Hematopoietic multipotent progenitor cell (in vitro differentiated cells): ENCODE measurements at regions not wholly inside any gene's neighbourhood (a gene's known extent, or its start where the extent isn't known, plus 50 kb on each side); places are given as distances from the start of the nearest gene placed in this dataset.

Experiments used
- DNase-seq, 3 donors: peaks; one replicate each; pipeline ENCODE4 v3.0.0-alpha.2; 2011 to 2015; ENCODE audit warnings: low read depth in 2 of 3, low spot score in 2 of 3

GRCh38 chr6:167643223-167643622, 183.5 kb upstream of the AFDN start:
- no peak for DNase-seq

- no peak for DNase-seq
These were observed 183.0 kb upstream of the AFDN start for GRCh38 chr6:167643716-167644115.

GRCh38 chr6:167644412-167645132, 182.1 kb upstream of the AFDN start:
- no peak for DNase-seq

- DNase-seq, result peak in 1 of 3 donors; percentile 58
These were observed 181.3 kb upstream of the AFDN start for GRCh38 chr6:167645368-167645767.

- DNase-seq, result peak in 1 of 3 donors; percentile 21
These were observed 179.4 kb upstream of the AFDN start for GRCh38 chr6:167647306-167647705.

GRCh38 chr6:167647737-167648470, 178.8 kb upstream of the AFDN start:
- DNase-seq, result no peak

GRCh38 chr6:167648501-167649278, 178.0 kb upstream of the AFDN start:
- DNase-seq, result no peak

- DNase-seq, result no peak
These were observed 177.2 kb upstream of the AFDN start for GRCh38 chr6:167649476-167649875.

GRCh38 chr6:167650730-167651317, 175.9 kb upstream of the AFDN start:
- DNase-seq, result no peak

- DNase-seq, result no peak
These were observed 175.2 kb upstream of the AFDN start for GRCh38 chr6:167651318-167652041.

- no peak for DNase-seq
These were observed 174.5 kb upstream of the AFDN start for GRCh38 chr6:167652042-167652700.

- peak in 2 of 3 donors; percentile 62 to 76 for DNase-seq
These were observed 174.0 kb upstream of the AFDN start for GRCh38 chr6:167652701-167653095.

GRCh38 chr6:167653561-167653960, 173.2 kb upstream of the AFDN start:
- no peak for DNase-seq

- DNase-seq, result no peak
These were observed 172.3 kb upstream of the AFDN start for GRCh38 chr6:167654389-167654788.

GRCh38 chr6:167655174-167655821, 171.4 kb upstream of the AFDN start:
- no peak for DNase-seq

- DNase-seq, result no peak
These were observed 168.6 kb upstream of the AFDN start for GRCh38 chr6:167658106-167658505.

- DNase-seq, result no peak
These were observed 167.7 kb upstream of the AFDN start for GRCh38 chr6:167659046-167659445.

- no peak for DNase-seq
These were observed 166.3 kb upstream of the AFDN start for GRCh38 chr6:167660424-167660823.

GRCh38 chr6:167660944-167661551, 165.7 kb upstream of the AFDN start:
- no peak for DNase-seq
